ENCODE measurements at regions not wholly inside any gene's neighbourhood (a gene's known extent, or its start where the extent isn't known, plus 50 kb on each side); places are given as distances from the start of the nearest gene placed in this dataset.

- no peaks in the 10 kb centered on the region for H3K27me3 Mint-ChIP-seq
- H3K36me3 Mint-ChIP-seq, result no peaks in the 10 kb centered on the region
- H3K9me3 Mint-ChIP-seq, result no peaks in the 10 kb centered on the region
- H3K4me3 Mint-ChIP-seq, result no peak overlapping the region
- TF ChIP-seq CTCF (conservative IDR thresholded peaks at IDR 0.05), result no peak
- H3K4me1 Mint-ChIP-seq (ENCODE audit: unreplicated experiment), result no peaks in the 10 kb centered on the region
- H3K27ac Mint-ChIP-seq, result no peak overlapping the region
- no peak for DNase-seq (ENCODE audit: extremely low spot score, unreplicated experiment)
These were observed 89.1 kb upstream of the KLHL13 start for GRCh38 chrX:118205421-118206395.

- H3K27ac Mint-ChIP-seq, result no peak overlapping the region
- no peak for TF ChIP-seq CTCF (conservative IDR thresholded peaks at IDR 0.05)
- no peak overlapping the region for H3K4me3 Mint-ChIP-seq
- DNase-seq (ENCODE audit: extremely low spot score, unreplicated experiment), result no peak
- H3K9me3 Mint-ChIP-seq, result no peaks in the 10 kb centered on the region
- H3K4me1 Mint-ChIP-seq (ENCODE audit: unreplicated experiment), result no peaks in the 10 kb centered on the region
- no peaks in the 10 kb centered on the region for H3K36me3 Mint-ChIP-seq
- no peaks in the 10 kb centered on the region for H3K27me3 Mint-ChIP-seq
These were observed 91.3 kb upstream of the KLHL13 start for GRCh38 chrX:118207831-118208453.

GRCh38 chrX:118208481-118208880 is 91.9 kb upstream of the KLHL13 start:
- Mint-ChIP-seq H3K27ac (no peak overlapping the region), H3K27me3 (no peaks in the 10 kb centered on the region), H3K4me1 (ENCODE audit: unreplicated experiment) (no peaks in the 10 kb centered on the region), H3K9me3 (no peaks in the 10 kb centered on the region), H3K4me3 (no peak overlapping the region), H3K36me3 (no peaks in the 10 kb centered on the region)
- no peak for TF ChIP-seq CTCF (conservative IDR thresholded peaks at IDR 0.05)
- DNase-seq (ENCODE audit: extremely low spot score, unreplicated experiment), result no peak

GRCh38 chrX:118211891-118212816 is 95.5 kb upstream of the KLHL13 start:
- no peak for DNase-seq (ENCODE audit: extremely low spot score, unreplicated experiment)
- Mint-ChIP-seq H3K27ac (no peak overlapping the region), H3K27me3 (no peaks in the 10 kb centered on the region), H3K9me3 (no peaks in the 10 kb centered on the region), H3K36me3 (no peaks in the 10 kb centered on the region), H3K4me3 (no peak overlapping the region), H3K4me1 (ENCODE audit: unreplicated experiment) (no peaks in the 10 kb centered on the region)
- TF ChIP-seq CTCF (conservative IDR thresholded peaks at IDR 0.05), result no peak

GRCh38 chrX:118212817-118213183 is 96.2 kb upstream of the KLHL13 start:
- Mint-ChIP-seq H3K4me1 (ENCODE audit: unreplicated experiment) (no peaks in the 10 kb centered on the region), H3K27ac (no peak overlapping the region), H3K27me3 (no peaks in the 10 kb centered on the region), H3K9me3 (no peaks in the 10 kb centered on the region), H3K4me3 (no peak overlapping the region), H3K36me3 (no peaks in the 10 kb centered on the region)
- DNase-seq (ENCODE audit: extremely low spot score, unreplicated experiment), result no peak
- no peak for TF ChIP-seq CTCF (conservative IDR thresholded peaks at IDR 0.05)

Measured in type B pancreatic cell (in vitro differentiated cells).